H1 (cell line): ENCODE measurements at regions not wholly inside any gene's neighbourhood (a gene's known extent, or its start where the extent isn't known, plus 50 kb on each side); places are given as distances from the start of the nearest gene placed in this dataset.

Experiments used
- CTCF ChIA-PET: fragments of 300-600 bp; sonication (Branson Sonifier 250); formaldehyde crosslinking; loops from one replicate; lab custom pipeline; 2021; ENCODE audit not compliant: partially characterized antibody; lab: Charles Lee
- POLR2A ChIA-PET: fragments of 300-600 bp; sonication (Branson Sonifier 250); formaldehyde crosslinking; loops from one replicate; lab custom pipeline; 2021; ENCODE audit warnings: inconsistent platforms; ENCODE audit not compliant: partially characterized antibody; lab: Charles Lee
- DNase-seq, 2 experiments: peaks; one replicate each; pipeline versions ENCODE4 v3.0.0 to v3.0.0-alpha.2; 2010 to 2022; ENCODE audit warnings: low spot score in 2 of 2, low read depth in 1 of 2, mixed read lengths in 1 of 2
- FAIRE-seq: peaks from 2 replicates; lab custom pipeline; 2011; peaks lifted over from hg19 to GRCh38; lab: Jason Lieb, UNC
- H2AFZ ChIP-seq: 2 replicates; pipeline ENCODE4 v1.8.1; 2012; ENCODE audit warnings: low read length, inconsistent platforms
- H2AK5ac ChIP-seq: 2 replicates; pipeline ENCODE4 v1.6.1; 2013; ENCODE audit warnings: low read depth, low read length
- H2BK120ac ChIP-seq: replicated peaks from 2 replicates; pipeline ENCODE3; 2013; ENCODE audit warnings: low read depth, low read length, inconsistent platforms
- H2BK12ac ChIP-seq: 2 replicates; pipeline ENCODE4 v1.6.1; 2013; ENCODE audit warnings: low read depth, low read length
- H2BK15ac ChIP-seq: 2 replicates; pipeline ENCODE4 v1.6.1; 2013; ENCODE audit warnings: low read length
- H2BK20ac ChIP-seq: 2 replicates; pipeline ENCODE4 v1.6.1; 2013; ENCODE audit warnings: low read length
- H2BK5ac ChIP-seq: 2 replicates; pipeline ENCODE4 v1.6.1; 2013; ENCODE audit warnings: low read depth, low read length
- H3K14ac ChIP-seq: 2 replicates; pipeline ENCODE4 v1.6.1; 2013; ENCODE audit warnings: inconsistent platforms; ENCODE audit not compliant: insufficient read length
- H3K18ac ChIP-seq: 2 replicates; pipeline ENCODE4 v1.6.1; 2013; ENCODE audit warnings: low read length; ENCODE audit errors: extremely low read depth
- H3K23ac ChIP-seq: 2 replicates; pipeline ENCODE4 v1.6.1; 2013; ENCODE audit warnings: inconsistent platforms; ENCODE audit not compliant: insufficient read length
- H3K23me2 ChIP-seq: 2 replicates; pipeline ENCODE4 v1.6.1; 2013; ENCODE audit warnings: low read depth, low read length
- H3K27ac ChIP-seq: 2 replicates; pipeline ENCODE4 v1.6.1; 2011; ENCODE audit warnings: low read depth, low read length, inconsistent platforms
- H3K27me3 ChIP-seq, 4 experiments: replicated peaks in 1 of 4; 1 replicate in 1 of 4; 2 replicates in 3 of 4; pipeline versions ENCODE4 v1.6.1 to v1.8.1; 2011 to 2013; ENCODE audit warnings: low read length in 3 of 4, mild to moderate bottlenecking in 3 of 4, inconsistent platforms in 2 of 4, mixed read lengths in 2 of 4, moderate library complexity in 1 of 4; ENCODE audit not compliant: control insufficient read depth in 3 of 4, insufficient read depth in 3 of 4; ENCODE audit errors: extremely low read depth in 1 of 4
- H3K36me3 ChIP-seq, 4 experiments: 2 replicates each; pipeline versions ENCODE4 v1.6.1 to v1.8.1; 2011 to 2013; ENCODE audit warnings: mild to moderate bottlenecking in 4 of 4, low read length in 3 of 4, moderate library complexity in 2 of 4, control low read depth in 1 of 4, inconsistent platforms in 1 of 4; ENCODE audit not compliant: insufficient read depth in 4 of 4, control insufficient read depth in 2 of 4
- H3K4ac ChIP-seq: replicated peaks from 2 replicates; pipeline ENCODE3; 2013; ENCODE audit warnings: low read length, low read depth, mixed read lengths, inconsistent platforms; ENCODE audit not compliant: insufficient read length
- H3K4me1 ChIP-seq, 4 experiments: replicated peaks in 1 of 4; 1 replicate in 1 of 4; 2 replicates in 3 of 4; pipeline versions ENCODE4 v1.6.1 to v1.8.1; 2011 to 2013; ENCODE audit warnings: low read length in 3 of 4, inconsistent platforms in 2 of 4, mixed read lengths in 1 of 4; ENCODE audit not compliant: insufficient read depth in 4 of 4, control insufficient read depth in 3 of 4
- H3K4me2 ChIP-seq, 2 experiments: 2 replicates each; pipeline versions ENCODE4 v1.6.1 to v1.8.1; 2011 to 2013; ENCODE audit warnings: low read depth in 2 of 2, low read length in 2 of 2, control low read depth in 1 of 2, inconsistent platforms in 1 of 2, mild to moderate bottlenecking in 1 of 2; ENCODE audit not compliant: insufficient read depth in 1 of 2
- H3K4me3 ChIP-seq, 4 experiments: fragments of 200-600, 300-600 bp in 1 of 4; sonication (generic), shearing (Covaris generic), sonication (Bioruptor Twin) in 1 of 4; 2 replicates each; pipeline versions ENCODE4 v1.5.1 to v1.8.1; 2011 to 2016; ENCODE audit warnings: low read length in 4 of 4, low read depth in 3 of 4, control low read depth in 2 of 4, inconsistent platforms in 2 of 4, mild to moderate bottlenecking in 2 of 4, mixed read lengths in 1 of 4, moderate library complexity in 1 of 4; ENCODE audit not compliant: insufficient read depth in 2 of 4; ENCODE audit errors: extremely low read depth in 1 of 4
- H3K56ac ChIP-seq: replicated peaks from 2 replicates; pipeline ENCODE3; 2013; ENCODE audit warnings: low read depth, mild to moderate bottlenecking, mixed read lengths, low read length, inconsistent platforms; ENCODE audit not compliant: insufficient read length
- H3K79me1 ChIP-seq: 2 replicates; pipeline ENCODE4 v1.6.1; 2013; ENCODE audit warnings: low read depth, low read length, control low read depth
- H3K79me2 ChIP-seq, 2 experiments: 2 replicates each; pipeline versions ENCODE4 v1.6.1 to v1.8.1; 2012 to 2013; ENCODE audit warnings: low read length in 2 of 2, mild to moderate bottlenecking in 2 of 2, inconsistent platforms in 1 of 2; ENCODE audit not compliant: insufficient read depth in 2 of 2, control insufficient read depth in 1 of 2
- H3K9ac ChIP-seq, 4 experiments: replicated peaks in 1 of 4; 1 replicate in 1 of 4; 2 replicates in 3 of 4; pipeline versions ENCODE4 v1.6.1 to v1.8.1; 2011 to 2013; ENCODE audit warnings: low read depth in 3 of 4, low read length in 3 of 4, control low read depth in 2 of 4, mild to moderate bottlenecking in 2 of 4, moderate library complexity in 2 of 4, inconsistent platforms in 1 of 4; ENCODE audit errors: extremely low read depth in 1 of 4
- H3K9me3 ChIP-seq, 2 experiments: 2 replicates each; pipeline versions ENCODE4 v1.6.1 to v1.8.1; 2012 to 2013; ENCODE audit warnings: mild to moderate bottlenecking in 2 of 2, moderate library complexity in 2 of 2, control low read depth in 1 of 2, inconsistent platforms in 1 of 2, low read depth in 1 of 2, low read length in 1 of 2, mixed read lengths in 1 of 2; ENCODE audit not compliant: insufficient read depth in 2 of 2
- H4K20me1 ChIP-seq, 2 experiments: replicated peaks in 1 of 2; 2 replicates each; pipeline versions ENCODE3 to v1.8.1; 2011 to 2013; ENCODE audit warnings: inconsistent platforms in 2 of 2, low read length in 2 of 2, mild to moderate bottlenecking in 1 of 2; ENCODE audit not compliant: insufficient read depth in 2 of 2, control insufficient read depth in 1 of 2
- H4K5ac ChIP-seq: 2 replicates; pipeline ENCODE4 v1.6.1; 2013; ENCODE audit warnings: low read length, low read depth, mixed read lengths, inconsistent platforms; ENCODE audit not compliant: insufficient read length
- H4K8ac ChIP-seq: 2 replicates; pipeline ENCODE4 v1.8.0; 2013; ENCODE audit warnings: mild to moderate bottlenecking, moderate library complexity, low read length, inconsistent platforms; ENCODE audit not compliant: insufficient read depth; ENCODE audit errors: extremely low read depth
- H4K91ac ChIP-seq: replicated peaks from 2 replicates; pipeline ENCODE3; 2013; ENCODE audit warnings: low read length, mixed read lengths, inconsistent platforms; ENCODE audit not compliant: insufficient read length
- BACH1 ChIP-seq: IDR thresholded peaks from 2 replicates; pipeline ENCODE4 v1.6.1; 2012; ENCODE audit warnings: low read length, improper control_type of control experiment
- CBX5 ChIP-seq: fragments of 300-800, 300-1000 bp; sonication (generic); IDR thresholded peaks from 2 replicates; pipeline ENCODE4 v1.7.1; 2016; ENCODE audit warnings: antibody characterized with exemption, low read length, low read depth
- CEBPB ChIP-seq: IDR thresholded peaks from 2 replicates; pipeline ENCODE4 v1.6.1; 2012; ENCODE audit warnings: low read depth, low read length
- CHD1 ChIP-seq: IDR thresholded peaks from 2 replicates; pipeline ENCODE4 v1.6.1; 2012; ENCODE audit warnings: low read depth, low read length, improper control_type of control experiment
- EZH2 ChIP-seq: fragments of 200-600 bp; sonication (generic); IDR thresholded peaks from 2 replicates; pipeline ENCODE4 v1.7.1; 2012; ENCODE audit warnings: low read depth, mild to moderate bottlenecking, moderate library complexity, low read length, inconsistent platforms; ENCODE audit not compliant: severe bottlenecking
- GTF2F1 ChIP-seq: IDR thresholded peaks from 2 replicates; pipeline ENCODE4 v1.6.1; 2012; ENCODE audit warnings: low read depth, low read length, improper control_type of control experiment, borderline replicate concordance
- JUND ChIP-seq: IDR thresholded peaks from 2 replicates; pipeline ENCODE4 v1.6.1; 2011; ENCODE audit warnings: mild to moderate bottlenecking, improper control_type of control experiment, low read length
- KDM5A ChIP-seq: fragments of 200-600 bp; IDR thresholded peaks from 2 replicates; pipeline ENCODE4 v1.7.1; 2012; ENCODE audit warnings: mild to moderate bottlenecking, low read length, inconsistent platforms, mixed read lengths
- MAX ChIP-seq: IDR thresholded peaks from 2 replicates; pipeline ENCODE4 v1.6.1; 2012; ENCODE audit warnings: inconsistent platforms
- PHF8 ChIP-seq: fragments of 200-600 bp; sonication (generic); conservative IDR thresholded peaks from 2 replicates; pipeline ENCODE4 v1.7.1; 2012; ENCODE audit warnings: low read depth, mild to moderate bottlenecking, inconsistent platforms, low read length, moderate library complexity
- POU5F1 ChIP-seq: IDR thresholded peaks from 2 replicates; pipeline ENCODE4 v1.6.1; 2011; ENCODE audit warnings: low read depth, mild to moderate bottlenecking, low read length, moderate library complexity
- RBBP5 ChIP-seq: IDR thresholded peaks from 2 replicates; pipeline ENCODE4 v1.7.1; 2012; ENCODE audit warnings: low read depth, mild to moderate bottlenecking, inconsistent platforms, low read length, moderate library complexity, borderline replicate concordance
- SP2 ChIP-seq: IDR thresholded peaks from 2 replicates; pipeline ENCODE4 v1.6.1; 2012; ENCODE audit warnings: mild to moderate bottlenecking, low read length, inconsistent platforms
- SRF ChIP-seq: IDR thresholded peaks from 2 replicates; pipeline ENCODE4 v1.6.1; 2011; ENCODE audit warnings: mild to moderate bottlenecking, low read depth, low read length, moderate library complexity
- TEAD4 ChIP-seq: IDR thresholded peaks from 2 replicates; pipeline ENCODE4 v1.6.1; 2012; ENCODE audit warnings: low read depth, low read length, inconsistent platforms, mixed read lengths
- WGBS, 2 experiments: shearing (Covaris generic) in 1 of 2; methylation state at CpG; one replicate each; pipeline versions ENCODE4 v1.1.6 to v1.1.7; 2013 to 2015; ENCODE audit warnings: low lambda C conversion rate in 2 of 2, mixed read lengths in 2 of 2, inconsistent platforms in 1 of 2, low coverage in 1 of 2, missing lambda C conversion rate in 1 of 2; ENCODE audit not compliant: insufficient replicate concordance in 2 of 2, insufficient coverage in 1 of 2, insufficient read length in 1 of 2; ENCODE audit errors: extremely low coverage in 1 of 2, missing lambda C conversion rate in 1 of 2; 5-methylcytosine and 5-hydroxymethylcytosine counted together

GRCh38 chr10:8927705-8928104 is 873.2 kb downstream of the GATA3 start:
- H2BK5ac ChIP-seq = no peak overlapping the region
- no peaks in the 10 kb centered on the region for H4K20me1 ChIP-seq
- no peak overlapping the region for H3K23ac ChIP-seq
- H2BK120ac ChIP-seq = no peak overlapping the region
- H3K23me2 ChIP-seq = no peaks in the 10 kb centered on the region
- DNase-seq (no peak), FAIRE-seq (no peak)
- H3K79me1 ChIP-seq = no peaks in the 10 kb centered on the region
- no peak overlapping the region for H4K8ac ChIP-seq
- H3K18ac ChIP-seq = no peak overlapping the region
- H4K91ac ChIP-seq = no peak overlapping the region
- no peak overlapping the region for H3K4ac ChIP-seq
- no peaks in the 10 kb centered on the region for H3K79me2 ChIP-seq
- no peak overlapping the region for H3K4me2 ChIP-seq
- ChIA-PET POLR2A (no interaction called here), CTCF (no interaction called here)
- no peak overlapping the region for H4K5ac ChIP-seq
- no peak overlapping the region for H3K9ac ChIP-seq
- H2BK20ac ChIP-seq = no peak overlapping the region
- no peak overlapping the region for H3K27ac ChIP-seq
- no peak overlapping the region for H2BK15ac ChIP-seq
- H3K14ac ChIP-seq = no peak overlapping the region
- no peak overlapping the region for H2AK5ac ChIP-seq
- H3K4me1 ChIP-seq = no peaks in the 10 kb centered on the region
- TF ChIP-seq POU5F1 = no peak
- TF ChIP-seq CEBPB = no peak
- no peak for TF ChIP-seq PHF8
- TF ChIP-seq KDM5A = no peak
- TF ChIP-seq RBBP5 = no peak
- no peak for TF ChIP-seq EZH2
- TF ChIP-seq MAX = no peak
- TF ChIP-seq TEAD4 = no peak
- TF ChIP-seq SP2 = no peak
- TF ChIP-seq CBX5 = no peak
- no peak for TF ChIP-seq JUND
- no peak for TF ChIP-seq CHD1
- no peak for TF ChIP-seq BACH1
- TF ChIP-seq SRF = no peak
- TF ChIP-seq GTF2F1 = no peak
- WGBS, 2 experiments = 73% methylated on average over 4 of the region's 4 CpGs; no CpG with 5 or more reads in 1 of the 2 experiments
- no peak overlapping the region for H3K56ac ChIP-seq
- H3K27me3 ChIP-seq = no peaks in the 10 kb centered on the region
- no peaks in the 10 kb centered on the region for H3K36me3 ChIP-seq
- H2AFZ ChIP-seq = no peak overlapping the region
- no peak overlapping the region for H2BK12ac ChIP-seq
- H3K9me3 ChIP-seq = no peaks in the 10 kb centered on the region
- no peak overlapping the region for H3K4me3 ChIP-seq
